Calu3 (cell line): ENCODE measurements at regions not wholly inside any gene's neighbourhood (a gene's known extent, or its start where the extent isn't known, plus 50 kb on each side); places are given as distances from the start of the nearest gene placed in this dataset.

Experiments used
- BruUV-seq: library from RNA; stranded (reverse); fragments of 400-500 nt; replicated peaks from 2 replicates; lab custom pipeline; 2021; lab: Mats Ljungman, UMichigan
- CTCF ChIA-PET: fragments of 300-600 bp; sonication (Branson Sonifier 250); formaldehyde crosslinking; loops from one replicate; lab custom pipeline; 2022; ENCODE audit warnings: antibody characterized with exemption; lab: Charles Lee
- DNase-seq: peaks from one replicate; pipeline ENCODE4 v3.0.0; 2022
- H3K27ac Mint-ChIP-seq: one replicate; pipeline ENCODE4 v1.8.0; 2022; ENCODE audit warnings: mixed read lengths; ENCODE audit not compliant: unreplicated experiment
- H3K27me3 Mint-ChIP-seq: one replicate; pipeline ENCODE4 v1.8.0; 2022; ENCODE audit warnings: mixed read lengths; ENCODE audit not compliant: unreplicated experiment
- H3K36me3 Mint-ChIP-seq: one replicate; pipeline ENCODE4 v1.8.0; 2022; ENCODE audit warnings: mild to moderate bottlenecking, moderate library complexity, mixed read lengths; ENCODE audit not compliant: insufficient read depth, unreplicated experiment
- H3K4me1 Mint-ChIP-seq: one replicate; pipeline ENCODE4 v1.8.0; 2022; ENCODE audit warnings: mild to moderate bottlenecking, low read depth, mixed read lengths; ENCODE audit not compliant: unreplicated experiment
- H3K4me3 Mint-ChIP-seq: one replicate; pipeline ENCODE4 v1.8.0; 2022; ENCODE audit warnings: mild to moderate bottlenecking, low read depth, moderate library complexity, mixed read lengths; ENCODE audit not compliant: unreplicated experiment
- H3K9me3 Mint-ChIP-seq: one replicate; pipeline ENCODE4 v1.8.0; 2022; ENCODE audit warnings: low read depth, mixed read lengths; ENCODE audit not compliant: unreplicated experiment
- intact Hi-C: fragments of 100-400 bp; cut with micrococcal nuclease; formaldehyde crosslinking; loops from one replicate; pipeline ENCODE4 v1.10.0; 2022; ENCODE audit not compliant: unreplicated experiment
- TF ChIP-seq, protein P1 (sequence below): fragments of 200-600 bp; IDR thresholded peaks from one replicate; pipeline ENCODE4 v1.8.0; 2022; ENCODE audit warnings: antibody characterized with exemption; ENCODE audit not compliant: unreplicated experiment

DNA sequence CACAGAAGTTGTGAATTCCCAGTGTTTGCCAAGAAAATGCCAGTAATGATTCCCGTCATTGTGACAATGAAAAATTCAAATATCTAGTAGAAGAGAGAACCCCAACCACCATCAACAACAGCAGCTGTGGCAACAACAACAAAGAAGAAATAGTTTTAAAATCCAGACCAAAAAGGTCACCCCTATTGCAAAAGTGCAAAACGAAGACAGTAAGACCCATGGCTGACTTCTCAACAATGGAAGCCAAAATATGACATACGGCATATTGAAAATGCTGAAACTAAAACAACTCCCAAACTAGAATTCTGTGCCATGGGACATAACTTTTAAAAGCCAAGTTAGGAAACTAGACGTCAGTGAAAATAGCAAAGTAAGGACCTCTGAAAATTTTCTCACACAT is 270.6 kb downstream of the IRX2 start:
- Mint-ChIP-seq H3K36me3 (no peaks in the 10 kb centered on the region), H3K9me3 (peaks cover 12% of the 10 kb centered on the region), H3K4me3 (no peak overlapping the region), H3K27ac (no peak overlapping the region), H3K4me1 (no peaks in the 10 kb centered on the region), H3K27me3 (no peaks in the 10 kb centered on the region)
- DNase-seq: no peak
- intact Hi-C loops: no loop called here
- CTCF ChIA-PET: no interaction called here
- TF ChIP-seq, protein P1, sequence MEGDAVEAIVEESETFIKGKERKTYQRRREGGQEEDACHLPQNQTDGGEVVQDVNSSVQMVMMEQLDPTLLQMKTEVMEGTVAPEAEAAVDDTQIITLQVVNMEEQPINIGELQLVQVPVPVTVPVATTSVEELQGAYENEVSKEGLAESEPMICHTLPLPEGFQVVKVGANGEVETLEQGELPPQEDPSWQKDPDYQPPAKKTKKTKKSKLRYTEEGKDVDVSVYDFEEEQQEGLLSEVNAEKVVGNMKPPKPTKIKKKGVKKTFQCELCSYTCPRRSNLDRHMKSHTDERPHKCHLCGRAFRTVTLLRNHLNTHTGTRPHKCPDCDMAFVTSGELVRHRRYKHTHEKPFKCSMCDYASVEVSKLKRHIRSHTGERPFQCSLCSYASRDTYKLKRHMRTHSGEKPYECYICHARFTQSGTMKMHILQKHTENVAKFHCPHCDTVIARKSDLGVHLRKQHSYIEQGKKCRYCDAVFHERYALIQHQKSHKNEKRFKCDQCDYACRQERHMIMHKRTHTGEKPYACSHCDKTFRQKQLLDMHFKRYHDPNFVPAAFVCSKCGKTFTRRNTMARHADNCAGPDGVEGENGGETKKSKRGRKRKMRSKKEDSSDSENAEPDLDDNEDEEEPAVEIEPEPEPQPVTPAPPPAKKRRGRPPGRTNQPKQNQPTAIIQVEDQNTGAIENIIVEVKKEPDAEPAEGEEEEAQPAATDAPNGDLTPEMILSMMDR: no peak
- BruUV-seq: no TSS peak

DNA sequence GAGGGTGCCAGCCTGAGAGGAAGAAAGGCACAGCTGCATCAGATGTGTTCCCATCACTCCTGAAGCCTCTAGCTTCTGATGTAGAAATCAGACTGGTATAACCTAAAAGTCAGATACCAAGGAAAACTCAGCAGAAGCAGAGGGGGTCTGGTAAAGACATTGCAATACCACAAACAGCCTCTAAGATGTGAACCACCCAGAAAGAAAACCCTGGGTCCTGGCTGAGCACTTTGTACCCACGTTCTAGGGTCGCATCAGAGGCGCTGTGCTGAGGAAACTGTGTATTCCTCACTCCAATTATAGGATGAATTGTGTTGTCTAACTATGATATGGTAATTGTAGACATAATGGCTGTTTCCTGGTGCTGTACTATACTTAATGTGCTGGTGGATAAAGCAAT is 275.6 kb downstream of the IRX2 start:
- CTCF ChIA-PET: no interaction called here
- intact Hi-C loops: no loop called here

DNA sequence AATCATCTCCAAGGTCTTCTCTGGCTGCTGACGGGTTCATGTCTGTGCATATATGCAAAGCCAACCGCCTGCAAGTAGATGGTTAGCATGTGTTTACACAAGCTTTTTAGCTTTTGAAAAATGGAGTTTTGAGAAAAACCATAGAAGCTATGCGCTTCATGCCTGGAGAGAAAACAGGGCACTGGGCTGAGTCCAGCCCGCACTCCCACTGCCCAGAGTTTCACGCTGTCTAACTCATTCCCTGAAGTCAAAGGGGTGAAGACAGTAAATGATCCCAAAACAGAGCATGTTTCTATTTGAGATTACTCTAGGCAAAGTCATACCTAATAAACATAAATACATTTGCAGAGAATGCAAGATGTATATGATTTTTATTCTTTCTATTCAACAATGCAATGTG is 278.8 kb downstream of the IRX2 start:
- intact Hi-C loops: no loop called here
- TF ChIP-seq, protein P1: no peak
- no peaks in the 10 kb centered on the region for H3K36me3 Mint-ChIP-seq
- no peaks in the 10 kb centered on the region for H3K4me1 Mint-ChIP-seq
- H3K27me3 Mint-ChIP-seq: no peaks in the 10 kb centered on the region
- DNase-seq: no peak
- no TSS peak for BruUV-seq
- CTCF ChIA-PET: no interaction called here
- H3K9me3 Mint-ChIP-seq: peaks cover 2% of the 10 kb centered on the region
- no peak overlapping the region for H3K27ac Mint-ChIP-seq
- H3K4me3 Mint-ChIP-seq: no peak overlapping the region

More for the DNA sequence above, 275.6 kb downstream of the IRX2 start:
- Mint-ChIP-seq H3K4me1 (no peaks in the 10 kb centered on the region), H3K36me3 (no peaks in the 10 kb centered on the region), H3K9me3 (peaks cover 5% of the 10 kb centered on the region), H3K4me3 (no peak overlapping the region), H3K27ac (no peak overlapping the region), H3K27me3 (no peaks in the 10 kb centered on the region)
- no peak for DNase-seq
- no TSS peak for BruUV-seq
- TF ChIP-seq, protein P1: no peak

DNA sequence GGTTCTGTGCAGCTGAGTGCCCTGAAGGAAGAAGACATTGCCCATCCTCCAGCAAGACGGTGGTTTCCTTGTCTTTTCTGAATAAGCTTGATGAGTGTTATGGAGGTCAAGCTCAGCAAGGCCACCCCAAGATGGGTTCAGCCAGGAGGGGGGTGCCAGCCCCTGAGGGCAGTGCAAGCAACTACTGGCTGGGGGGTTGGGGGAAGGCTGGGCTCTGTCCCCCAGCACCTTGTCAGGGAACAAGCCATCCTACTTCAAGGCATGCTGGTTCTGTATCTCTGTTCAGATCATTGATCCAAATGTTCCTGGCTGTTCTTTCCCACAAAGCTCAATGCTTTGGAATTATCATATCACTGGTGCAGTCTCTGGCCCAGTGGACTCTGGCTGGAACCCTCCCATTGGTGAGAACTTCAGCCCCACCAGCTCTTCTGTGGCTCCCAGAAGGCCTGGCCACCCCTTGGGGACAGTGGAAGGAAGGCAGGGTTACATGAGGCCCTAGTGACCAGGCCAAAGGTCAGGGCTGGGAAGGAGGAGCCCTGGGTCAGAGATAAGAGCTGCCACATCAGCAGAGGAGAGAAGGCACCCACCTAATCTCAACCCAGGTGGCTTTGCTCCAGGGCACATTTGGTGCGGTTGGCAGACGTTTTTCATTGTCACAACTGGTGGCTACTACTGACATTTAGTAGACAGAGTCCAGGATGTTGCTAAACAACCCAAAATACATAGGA is 280.2 kb downstream of the IRX2 start:
- CTCF ChIA-PET: no interaction called here
- no peaks in the 10 kb centered on the region for H3K4me1 Mint-ChIP-seq
- H3K27me3 Mint-ChIP-seq: no peaks in the 10 kb centered on the region
- no TSS peak for BruUV-seq
- no peak for DNase-seq
- H3K9me3 Mint-ChIP-seq: peaks cover 2% of the 10 kb centered on the region
- no peak overlapping the region for H3K4me3 Mint-ChIP-seq
- TF ChIP-seq, protein P1: no peak
- intact Hi-C loops: no loop called here
- no peak overlapping the region for H3K27ac Mint-ChIP-seq
- no peaks in the 10 kb centered on the region for H3K36me3 Mint-ChIP-seq
